ENCODE measurements at regions not wholly inside any gene's neighbourhood (a gene's known extent, or its start where the extent isn't known, plus 50 kb on each side); places are given as distances from the start of the nearest gene placed in this dataset.
"Not testable (repeated sequence)": the region's sequence is repeated elsewhere in the genome, so short reads cannot be mapped to it uniquely, and the experiment has no call there.

- peak; percentile 38 to 60 for DNase-seq (ENCODE audit: low spot score in 2 of 2)
- no peaks in the 10 kb centered on the region for H3K9me3 ChIP-seq
- H3K4me3 ChIP-seq: no peak overlapping the region
- no peak overlapping the region for H3K27ac ChIP-seq
- peaks cover 4% of the 10 kb centered on the region for H3K27me3 ChIP-seq
- WGBS: 63% methylated on average over 15 of the region's 18 CpGs
- H3K4me1 ChIP-seq: peaks cover 13% of the 10 kb centered on the region
- H3K36me3 ChIP-seq: no peaks in the 10 kb centered on the region
- TF ChIP-seq POLR2A (IDR thresholded peaks at IDR 0.05) (no peak), POLR2AphosphoS5 (IDR thresholded peaks at IDR 0.05) (no peak), EP300 (IDR thresholded peaks at IDR 0.05) (no peak)
- TF ChIP-seq, protein P1, sequence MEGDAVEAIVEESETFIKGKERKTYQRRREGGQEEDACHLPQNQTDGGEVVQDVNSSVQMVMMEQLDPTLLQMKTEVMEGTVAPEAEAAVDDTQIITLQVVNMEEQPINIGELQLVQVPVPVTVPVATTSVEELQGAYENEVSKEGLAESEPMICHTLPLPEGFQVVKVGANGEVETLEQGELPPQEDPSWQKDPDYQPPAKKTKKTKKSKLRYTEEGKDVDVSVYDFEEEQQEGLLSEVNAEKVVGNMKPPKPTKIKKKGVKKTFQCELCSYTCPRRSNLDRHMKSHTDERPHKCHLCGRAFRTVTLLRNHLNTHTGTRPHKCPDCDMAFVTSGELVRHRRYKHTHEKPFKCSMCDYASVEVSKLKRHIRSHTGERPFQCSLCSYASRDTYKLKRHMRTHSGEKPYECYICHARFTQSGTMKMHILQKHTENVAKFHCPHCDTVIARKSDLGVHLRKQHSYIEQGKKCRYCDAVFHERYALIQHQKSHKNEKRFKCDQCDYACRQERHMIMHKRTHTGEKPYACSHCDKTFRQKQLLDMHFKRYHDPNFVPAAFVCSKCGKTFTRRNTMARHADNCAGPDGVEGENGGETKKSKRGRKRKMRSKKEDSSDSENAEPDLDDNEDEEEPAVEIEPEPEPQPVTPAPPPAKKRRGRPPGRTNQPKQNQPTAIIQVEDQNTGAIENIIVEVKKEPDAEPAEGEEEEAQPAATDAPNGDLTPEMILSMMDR (IDR thresholded peaks at IDR 0.05): no peak
Measured at GRCh38 chr22:44570476-44571445, 72.7 kb upstream of the RTL6 start.

- WGBS: 89% methylated on average over 9 of the region's 9 CpGs
- Histone ChIP-seq H3K4me1 (peaks cover 10% of the 10 kb centered on the region), H3K9me3 (no peaks in the 10 kb centered on the region), H3K27ac (no peak overlapping the region), H3K27me3 (no peaks in the 10 kb centered on the region), H3K4me3 (no peak overlapping the region), H3K36me3 (no peaks in the 10 kb centered on the region)
- no peak for TF ChIP-seq POLR2AphosphoS5 (IDR thresholded peaks at IDR 0.05)
- no peak for TF ChIP-seq EP300 (IDR thresholded peaks at IDR 0.05)
- no peak for TF ChIP-seq POLR2A (IDR thresholded peaks at IDR 0.05)
- TF ChIP-seq, protein P1 (IDR thresholded peaks at IDR 0.05): no peak
- DNase-seq (ENCODE audit: low spot score in 2 of 2): peak in 1 of 2 donors; percentile 62
Measured at GRCh38 chr22:44569561-44569991, 71.5 kb upstream of the RTL6 start.

GRCh38 chr22:44567846-44568493, 69.9 kb upstream of the RTL6 start:
- peak; percentile 57 to 69 for DNase-seq (ENCODE audit: low spot score in 2 of 2)
- no peaks in the 10 kb centered on the region for H3K27me3 ChIP-seq
- H3K27ac ChIP-seq: no peak overlapping the region
- WGBS: 57% methylated on average over 7 of the region's 8 CpGs
- H3K4me1 ChIP-seq: no peaks in the 10 kb centered on the region
- TF ChIP-seq, protein P1 (IDR thresholded peaks at IDR 0.05): peak in 1 of 2 donors; percentile 38
- TF ChIP-seq EP300 (IDR thresholded peaks at IDR 0.05): no peak
- no peak overlapping the region for H3K4me3 ChIP-seq
- no peaks in the 10 kb centered on the region for H3K9me3 ChIP-seq
- H3K36me3 ChIP-seq: no peaks in the 10 kb centered on the region

GRCh38 chr22:44567378-44567841, 69.4 kb upstream of the RTL6 start:
- H3K4me1 ChIP-seq, H3K9me3 ChIP-seq, H3K4me3 ChIP-seq, H3K36me3 ChIP-seq, H3K27ac ChIP-seq, H3K27me3 ChIP-seq: not testable (repeated sequence)
- WGBS: 82% methylated on average over 7 of the region's 8 CpGs
- peak in 1 of 2 donors; percentile 70 for DNase-seq (ENCODE audit: low spot score in 2 of 2)

DNA sequence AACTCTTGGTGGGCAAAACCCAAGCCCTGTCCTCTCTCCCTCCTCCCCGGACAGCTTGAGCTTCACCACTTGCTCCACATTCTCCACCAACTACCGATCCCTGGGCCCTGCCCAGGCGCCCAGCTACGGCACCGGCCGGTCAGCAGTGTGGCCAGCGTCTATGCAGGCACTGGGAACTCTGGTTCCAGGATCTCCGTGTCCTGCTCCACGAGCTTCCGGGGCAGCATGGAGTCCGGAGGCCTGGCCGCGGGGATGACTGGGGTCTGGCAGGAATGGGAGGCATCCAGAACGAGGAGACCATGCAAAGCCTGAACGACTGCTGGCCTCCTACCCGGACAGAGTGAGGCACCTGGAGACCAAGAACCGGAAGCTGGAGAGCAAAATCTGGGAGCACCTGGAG, 68.9 kb upstream of the RTL6 start:
- DNase-seq (ENCODE audit: low spot score in 2 of 2): peak in 1 of 2 donors; percentile 37
- Histone ChIP-seq H3K27me3 (no peaks in the 10 kb centered on the region), H3K4me1 (no peaks in the 10 kb centered on the region), H3K36me3 (no peaks in the 10 kb centered on the region), H3K9me3 (no peaks in the 10 kb centered on the region), H3K4me3 (no peak overlapping the region), H3K27ac (no peak overlapping the region)
- TF ChIP-seq, protein P1 (IDR thresholded peaks at IDR 0.05): no peak
- TF ChIP-seq POLR2AphosphoS5 (IDR thresholded peaks at IDR 0.05): no peak
- no peak for TF ChIP-seq EP300 (IDR thresholded peaks at IDR 0.05)
- TF ChIP-seq POLR2A (IDR thresholded peaks at IDR 0.05): no peak
- 100% methylated on average over 6 of the region's 17 CpGs for WGBS

- WGBS: 84% methylated on average over 7 of the region's 7 CpGs
Measured at GRCh38 chr22:44562651-44563050, 64.6 kb upstream of the RTL6 start.

More at GRCh38 chr22:44562651-44563050, 64.6 kb upstream of the RTL6 start:
- not testable (repeated sequence) for H3K9me3 ChIP-seq, H3K27me3 ChIP-seq, H3K4me1 ChIP-seq, H3K4me3 ChIP-seq, H3K27ac ChIP-seq, H3K36me3 ChIP-seq
- peak; percentile 9 to 31 for DNase-seq (ENCODE audit: low spot score in 2 of 2)

Data from suprapubic skin (tissue), 4 donors.